NT2/D1 (cell line): ENCODE measurements at regions not wholly inside any gene's neighbourhood (a gene's known extent, or its start where the extent isn't known, plus 50 kb on each side); places are given as distances from the start of the nearest gene placed in this dataset.
"Not testable (repeated sequence)": the region's sequence is repeated elsewhere in the genome, so short reads cannot be mapped to it uniquely, and the experiment has no call there.

ENCODE experiments used
- DNase-seq: peaks from one replicate; pipeline ENCODE4 v3.0.0-alpha.2; 2011; ENCODE audit warnings: low read depth, low spot score
- H3K27me3 ChIP-seq: 2 replicates; pipeline ENCODE4 v1.6.0; 2011; ENCODE audit warnings: mild to moderate bottlenecking; ENCODE audit not compliant: insufficient read length, insufficient read depth
- H3K36me3 ChIP-seq: 2 replicates; pipeline ENCODE4 v1.6.1; 2011; ENCODE audit warnings: mild to moderate bottlenecking, low read length, mixed read lengths; ENCODE audit not compliant: insufficient read depth, insufficient read length
- H3K4me1 ChIP-seq: 2 replicates; pipeline ENCODE4 v1.5.1; 2011; ENCODE audit not compliant: insufficient read depth, insufficient read length
- H3K4me3 ChIP-seq: 2 replicates; pipeline ENCODE4 v1.5.1; 2011; ENCODE audit warnings: low read depth; ENCODE audit not compliant: insufficient read length
- H3K9ac ChIP-seq: 2 replicates; pipeline ENCODE4 v1.6.0; 2011; ENCODE audit warnings: low read depth; ENCODE audit not compliant: insufficient read length
- H3K9me3 ChIP-seq: 2 replicates; pipeline ENCODE4 v1.5.1; 2011; ENCODE audit warnings: mild to moderate bottlenecking, low read length; ENCODE audit not compliant: insufficient read depth
- SUZ12 ChIP-seq: IDR thresholded peaks from 2 replicates; pipeline ENCODE4 v1.6.1; 2011; ENCODE audit not compliant: insufficient read length, insufficient read depth; ENCODE audit errors: extremely low read depth
- YY1 ChIP-seq: IDR thresholded peaks from 2 replicates; pipeline ENCODE4 v1.6.1; 2011; ENCODE audit not compliant: insufficient read length, insufficient read depth
- ZNF274 ChIP-seq: IDR thresholded peaks from 2 replicates; pipeline ENCODE4 v1.6.1; 2011; ENCODE audit warnings: mild to moderate bottlenecking, low read depth, low read length

DNA sequence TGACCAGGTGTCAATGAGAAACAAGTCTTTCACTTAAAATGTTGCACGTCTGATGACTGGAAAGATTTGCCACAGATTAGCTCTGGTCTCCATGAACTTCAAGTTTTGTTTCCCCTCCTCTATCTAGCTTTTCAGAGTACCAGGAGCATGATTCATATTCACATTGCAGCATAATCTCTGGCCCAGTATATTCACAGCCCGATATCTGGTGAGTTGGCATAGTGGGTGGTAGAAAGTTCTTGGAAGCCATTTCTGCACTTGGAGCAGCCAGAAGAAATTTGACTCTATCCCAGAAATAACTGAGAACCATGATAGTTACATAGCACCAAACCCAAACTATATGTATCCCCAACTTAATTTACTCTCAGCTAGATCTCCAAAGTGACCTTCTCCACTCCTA, 503.9 kb downstream of the PID1 start:
- Histone ChIP-seq H3K4me3 (no peak overlapping the region), H3K27me3 (no peaks in the 10 kb centered on the region), H3K4me1 (no peaks in the 10 kb centered on the region), H3K9me3 (peaks cover 10% of the 10 kb centered on the region; the same call in 1 of the 2 replicates), H3K9ac (no peak overlapping the region), H3K36me3 (no peaks in the 10 kb centered on the region)
- no peak for DNase-seq
- TF ChIP-seq YY1: no peak
- TF ChIP-seq SUZ12: no peak
- TF ChIP-seq ZNF274: no peak

DNA sequence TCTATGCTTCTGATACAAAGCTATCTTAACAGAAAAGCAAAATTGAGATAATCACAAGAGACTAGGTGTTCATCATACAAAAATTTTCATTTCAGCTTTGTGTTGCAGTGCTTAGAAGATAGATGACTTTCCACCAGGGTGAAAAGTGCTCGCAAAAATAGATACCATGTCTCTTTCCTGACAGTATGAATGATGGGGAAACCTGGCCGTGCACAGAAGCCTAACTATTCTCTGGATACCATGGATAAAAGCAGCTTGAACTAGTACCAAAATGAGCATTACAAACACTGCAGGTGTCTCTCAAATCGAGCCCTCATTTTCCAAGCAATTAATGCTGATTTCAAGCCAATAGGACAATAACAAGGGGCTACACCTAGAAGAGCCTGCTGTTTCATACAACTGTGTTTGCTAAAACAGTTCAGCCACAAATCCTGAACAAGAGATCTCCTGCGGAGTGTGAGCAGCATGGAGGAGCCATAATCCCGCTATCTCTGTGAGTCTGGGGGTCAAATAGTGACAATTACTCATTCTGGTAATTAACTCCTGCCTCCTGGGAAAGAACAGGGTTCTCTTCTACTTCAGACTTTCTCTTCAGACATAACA, 507.6 kb downstream of the PID1 start:
- Histone ChIP-seq H3K9ac (no peak overlapping the region), H3K36me3 (no peaks in the 10 kb centered on the region), H3K4me3 (no peak overlapping the region), H3K9me3 (peaks cover 10% of the 10 kb centered on the region; the same call in 1 of the 2 replicates), H3K4me1 (no peaks in the 10 kb centered on the region), H3K27me3 (no peaks in the 10 kb centered on the region)
- DNase-seq: no peak
- TF ChIP-seq SUZ12: no peak
- no peak for TF ChIP-seq ZNF274
- no peak for TF ChIP-seq YY1

DNA sequence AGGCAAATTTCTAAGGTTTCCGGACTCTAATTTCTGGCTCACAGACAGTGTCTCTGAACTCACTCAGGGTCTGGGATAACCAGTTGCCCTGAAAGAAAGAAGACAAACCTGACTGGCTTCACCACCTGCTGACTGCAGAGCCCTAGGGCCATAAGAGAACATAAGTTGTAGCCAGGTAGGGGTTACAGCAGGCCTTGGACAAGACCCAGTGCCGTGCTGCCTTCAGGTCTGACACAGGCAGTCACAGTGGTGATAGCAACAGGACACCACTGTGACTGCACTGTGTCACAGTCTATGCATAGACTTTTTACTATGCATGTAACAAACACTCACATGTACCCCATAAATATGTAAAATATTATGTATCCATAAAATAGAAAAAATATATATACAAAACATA, 508.5 kb downstream of the PID1 start:
- H3K4me1 ChIP-seq: no peaks in the 10 kb centered on the region
- no peaks in the 10 kb centered on the region for H3K36me3 ChIP-seq
- H3K9ac ChIP-seq: no peak overlapping the region
- no peak for DNase-seq
- no peak overlapping the region for H3K4me3 ChIP-seq
- H3K9me3 ChIP-seq: 0 out of 2 replicates have a peak, but pooled peaks cover under 1% of the 10 kb centered on the region
- TF ChIP-seq YY1: no peak
- no peak for TF ChIP-seq ZNF274
- TF ChIP-seq SUZ12: no peak
- H3K27me3 ChIP-seq: no peaks in the 10 kb centered on the region

DNA sequence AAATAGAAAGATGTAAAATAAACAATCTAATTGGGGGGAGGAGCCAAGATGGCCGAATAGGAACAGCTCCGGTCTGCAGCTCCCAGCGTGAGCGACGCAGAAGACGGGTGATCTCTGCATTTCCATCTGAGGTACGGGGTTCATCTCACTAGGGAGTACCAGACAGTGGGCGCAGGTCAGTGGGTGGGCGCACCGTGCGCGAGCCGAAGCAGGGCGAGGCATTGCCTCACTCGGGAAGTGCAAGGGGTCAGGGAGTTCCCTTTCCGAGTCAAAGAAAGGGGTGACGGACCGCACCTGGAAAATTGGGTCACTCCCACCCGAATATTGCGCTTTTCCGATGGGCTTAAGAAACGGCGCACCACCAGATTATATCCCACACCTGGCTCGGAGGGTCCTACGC, 515.4 kb downstream of the PID1 start:
- not testable (repeated sequence) for DNase-seq, H3K9me3 ChIP-seq, H3K9ac ChIP-seq, H3K36me3 ChIP-seq, H3K4me3 ChIP-seq, H3K4me1 ChIP-seq, H3K27me3 ChIP-seq

DNA sequence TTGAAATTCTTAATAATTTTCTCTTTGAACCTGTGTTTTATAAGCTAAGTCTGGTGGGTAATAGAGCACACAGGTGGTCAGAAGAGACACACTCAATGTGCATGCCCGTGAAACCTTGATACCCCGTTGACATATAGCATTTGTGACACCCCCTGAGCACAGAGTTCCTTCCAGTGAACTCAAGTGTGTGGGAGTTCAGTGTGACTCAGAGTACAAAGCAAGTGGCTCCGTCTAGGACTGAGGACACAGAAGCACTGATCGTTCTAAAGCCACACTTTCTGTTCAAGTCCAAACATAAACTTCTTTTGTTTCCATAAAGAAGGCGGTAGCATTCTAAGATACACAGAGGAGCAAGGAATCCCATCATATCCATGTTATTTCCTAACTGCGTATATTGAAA, 523.6 kb downstream of the PID1 start:
- Histone ChIP-seq H3K36me3 (no peaks in the 10 kb centered on the region), H3K4me3 (no peak overlapping the region), H3K4me1 (no peaks in the 10 kb centered on the region), H3K27me3 (no peaks in the 10 kb centered on the region), H3K9ac (no peak overlapping the region), H3K9me3 (no peaks in the 10 kb centered on the region)
- no peak for DNase-seq
- TF ChIP-seq SUZ12 (no peak), YY1 (no peak), ZNF274 (no peak)

DNA sequence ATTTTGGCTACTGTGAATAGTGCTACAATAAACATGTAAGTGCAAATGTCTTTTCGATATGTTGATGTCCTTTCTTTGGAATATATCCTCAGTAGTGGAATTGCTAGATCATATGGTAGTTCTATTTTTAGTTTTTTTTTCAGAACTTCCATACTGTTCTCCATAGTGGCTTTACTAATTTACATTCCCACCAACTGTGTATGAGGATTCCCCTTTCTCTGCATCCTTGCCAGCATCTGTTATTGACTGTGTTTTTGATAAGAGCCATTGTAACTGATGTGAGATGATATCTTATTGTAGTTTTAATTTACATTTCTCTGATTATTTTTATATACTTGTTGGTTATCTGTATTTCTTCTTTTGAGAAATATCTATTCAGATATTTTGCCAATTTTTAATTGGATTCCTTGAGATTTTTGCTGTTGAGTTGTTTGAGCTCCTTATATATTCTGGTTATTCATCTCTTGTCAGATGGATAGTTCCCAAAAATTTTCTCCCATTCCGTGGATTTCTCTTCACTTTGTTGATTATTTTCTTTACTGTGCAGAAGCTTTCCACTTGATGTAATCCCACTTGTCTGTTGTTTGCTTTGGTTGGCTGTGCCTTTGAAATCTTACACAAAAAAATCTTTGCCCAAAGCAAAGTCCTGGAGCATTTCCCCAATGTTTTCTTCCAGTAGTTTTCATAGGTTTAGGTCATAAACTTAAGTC, 532.3 kb downstream of the PID1 start:
- no peak overlapping the region for H3K4me3 ChIP-seq
- H3K4me1 ChIP-seq: no peaks in the 10 kb centered on the region
- no peak for DNase-seq
- TF ChIP-seq SUZ12 (no peak), ZNF274 (no peak), YY1 (no peak)
- H3K9ac ChIP-seq: no peak overlapping the region
- no peaks in the 10 kb centered on the region for H3K9me3 ChIP-seq
- H3K27me3 ChIP-seq: no peaks in the 10 kb centered on the region
- H3K36me3 ChIP-seq: no peaks in the 10 kb centered on the region

DNA sequence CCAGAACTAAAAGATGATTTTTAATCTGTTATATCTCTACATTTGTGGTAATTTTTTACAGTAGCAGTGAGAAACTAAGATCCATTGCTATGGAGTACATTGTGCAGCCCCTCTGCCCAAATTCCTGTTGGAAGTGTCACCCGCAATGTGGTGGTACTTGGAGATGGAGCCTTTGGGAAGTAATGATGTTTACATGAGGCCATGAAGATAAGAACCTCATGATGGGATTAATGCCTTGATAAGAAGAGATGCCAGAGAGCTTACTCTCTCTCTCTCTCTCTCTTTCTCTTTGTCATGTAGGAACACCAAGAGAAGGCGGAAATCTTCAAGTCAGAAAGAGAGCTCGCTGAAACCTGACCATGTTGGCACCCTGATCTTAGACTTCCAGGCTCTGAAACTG, 535.4 kb downstream of the PID1 start:
- no peak overlapping the region for H3K4me3 ChIP-seq
- no peaks in the 10 kb centered on the region for H3K4me1 ChIP-seq
- no peaks in the 10 kb centered on the region for H3K27me3 ChIP-seq
- H3K9me3 ChIP-seq: 0 out of 2 replicates have a peak, but pooled peaks cover 4% of the 10 kb centered on the region
- no peak overlapping the region for H3K9ac ChIP-seq
- no peak for DNase-seq
- H3K36me3 ChIP-seq: no peaks in the 10 kb centered on the region
- no peak for TF ChIP-seq YY1
- no peak for TF ChIP-seq SUZ12
- TF ChIP-seq ZNF274: no peak
